NCI-H2227 treated with DMSO at 0.1 percent for 48 hours (cell line): ENCODE measurements at regions not wholly inside any gene's neighbourhood (a gene's known extent, or its start where the extent isn't known, plus 50 kb on each side); places are given as distances from the start of the nearest gene placed in this dataset.

Experiments
- DNase-seq: peaks from one replicate; lab custom pipeline; 2025; lab: John Stamatoyannopoulos, UW

DNA sequence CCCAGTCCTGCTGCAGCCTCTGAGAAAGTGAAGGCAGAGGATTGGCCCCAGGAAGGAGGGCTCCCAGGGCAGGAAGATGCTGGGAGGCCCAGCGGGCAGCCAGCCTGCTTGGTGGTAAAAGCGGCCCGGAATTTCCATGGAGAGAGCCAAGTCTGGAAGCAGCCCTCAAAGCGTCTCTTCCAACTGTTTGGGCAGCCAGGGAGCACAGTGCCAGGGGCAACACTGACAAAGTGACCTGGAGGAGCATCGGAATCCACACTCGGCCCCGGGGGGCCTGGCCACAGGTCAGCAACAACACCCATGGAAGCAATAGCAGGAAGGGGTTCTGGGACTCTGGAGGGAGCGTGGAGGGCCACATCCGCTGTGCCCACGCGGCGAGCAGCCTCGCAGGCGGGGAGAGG lies 63.2 kb upstream of the FGFR2 start:
- DNase-seq = no peak

GRCh38 chr10:121659236-121659635 lies 61.0 kb upstream of the FGFR2 start:
- no peak for DNase-seq

DNA sequence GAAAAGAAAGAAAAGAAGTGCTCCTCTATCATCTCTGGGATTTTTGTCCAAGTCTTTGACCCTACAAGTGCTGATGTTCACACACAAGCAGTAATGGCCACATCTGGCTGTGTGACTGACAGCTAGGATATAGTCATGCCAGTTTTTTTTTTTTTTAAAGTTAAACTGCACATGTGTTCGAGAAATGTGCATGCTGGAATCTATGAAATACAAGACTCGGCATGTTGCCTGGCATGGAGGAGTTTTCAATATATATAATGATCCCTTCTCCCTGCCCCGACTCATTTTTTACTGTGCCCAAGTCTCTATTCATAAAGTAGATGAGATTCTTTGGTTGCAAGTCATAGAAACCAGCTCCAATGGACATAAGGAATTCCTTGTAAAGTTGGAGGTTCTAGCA lies 60.4 kb upstream of the FGFR2 start:
- no peak for DNase-seq

DNA sequence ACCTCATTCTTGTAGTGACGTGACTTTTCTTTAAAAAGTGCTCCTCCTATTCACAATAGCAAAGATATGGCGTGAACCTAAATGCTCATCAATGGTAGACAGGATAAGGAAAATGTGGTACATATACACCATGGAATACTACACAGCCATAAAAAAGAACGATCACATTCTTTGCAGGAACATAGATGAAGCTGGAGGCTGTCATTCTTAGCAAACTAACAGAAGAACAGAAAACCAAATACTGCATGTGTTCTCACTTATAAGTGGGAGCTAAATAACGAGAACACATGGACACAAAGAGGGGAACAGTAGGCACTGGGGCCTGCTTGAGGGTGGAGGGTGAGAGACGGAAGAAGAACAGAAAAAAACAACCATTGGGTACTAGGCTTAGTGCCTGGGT lies 59.9 kb upstream of the FGFR2 start:
- no peak for DNase-seq

DNA sequence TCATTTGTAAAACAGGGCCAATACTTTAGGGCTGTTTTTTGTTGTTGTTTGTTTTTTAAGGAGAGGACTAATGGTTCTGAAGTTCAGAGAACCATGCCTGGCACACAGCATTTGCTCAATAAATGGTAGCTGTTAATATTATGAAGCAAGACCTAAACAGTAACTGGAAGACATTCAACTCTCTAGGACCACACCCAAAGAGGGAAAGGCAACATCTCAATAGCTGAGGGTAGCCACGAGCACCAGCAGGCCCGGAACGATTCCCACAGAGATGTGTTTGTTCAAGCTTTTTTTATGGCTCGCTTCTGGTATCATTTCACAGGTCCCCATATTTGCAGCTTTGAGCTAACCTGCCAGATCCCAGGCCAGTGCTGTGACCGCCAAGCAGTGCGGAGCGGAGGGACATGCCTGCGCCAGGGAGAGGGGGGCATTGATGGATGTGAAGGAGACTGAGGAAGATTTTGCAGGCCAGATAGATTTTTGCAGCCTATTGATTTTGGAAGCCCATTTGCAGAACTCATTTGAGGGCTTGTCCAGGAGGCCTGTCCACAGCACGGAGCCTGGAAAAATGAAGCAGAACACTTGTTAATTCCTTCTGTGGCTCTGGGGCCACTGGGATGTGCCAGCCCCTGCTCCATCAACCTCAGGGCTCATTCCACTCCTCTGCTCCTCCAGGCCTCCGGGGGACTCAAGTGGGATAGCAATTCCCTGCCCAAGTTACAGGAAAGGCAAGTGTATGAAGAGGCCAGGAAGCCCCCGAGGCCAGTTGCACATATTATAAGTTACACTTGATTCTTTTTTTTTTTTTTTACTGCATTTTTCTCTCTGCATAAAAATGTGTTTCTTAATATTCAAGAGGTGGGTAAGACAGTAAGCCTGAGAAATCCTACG lies 57.3 kb upstream of the FGFR2 start:
- DNase-seq = no peak

- no peak for DNase-seq
Measured at GRCh38 chr10:121654021-121654545, 55.8 kb upstream of the FGFR2 start.

- no peak for DNase-seq
Measured at GRCh38 chr10:121653608-121654007, 55.4 kb upstream of the FGFR2 start.

DNA sequence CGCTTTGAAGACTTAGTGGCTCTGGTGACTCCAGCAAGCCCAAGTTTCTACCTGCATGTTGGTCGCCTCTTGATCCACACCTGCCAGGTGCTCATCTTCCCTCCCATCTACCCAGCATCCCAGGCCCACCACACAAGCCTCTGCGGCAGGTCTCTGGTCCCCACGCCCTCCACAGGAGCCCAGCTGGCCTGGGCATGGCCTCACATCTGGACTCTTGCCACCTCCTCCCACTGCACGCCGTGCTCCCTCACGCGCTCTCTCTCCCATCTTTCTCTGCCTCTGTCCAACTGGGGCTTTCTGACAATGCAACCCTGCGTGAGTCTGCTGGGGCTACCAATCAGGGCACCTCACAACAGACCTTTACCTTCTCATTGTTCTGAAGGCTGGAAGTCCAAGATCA lies 50.2 kb upstream of the FGFR2 start:
- DNase-seq = no peak

DNA sequence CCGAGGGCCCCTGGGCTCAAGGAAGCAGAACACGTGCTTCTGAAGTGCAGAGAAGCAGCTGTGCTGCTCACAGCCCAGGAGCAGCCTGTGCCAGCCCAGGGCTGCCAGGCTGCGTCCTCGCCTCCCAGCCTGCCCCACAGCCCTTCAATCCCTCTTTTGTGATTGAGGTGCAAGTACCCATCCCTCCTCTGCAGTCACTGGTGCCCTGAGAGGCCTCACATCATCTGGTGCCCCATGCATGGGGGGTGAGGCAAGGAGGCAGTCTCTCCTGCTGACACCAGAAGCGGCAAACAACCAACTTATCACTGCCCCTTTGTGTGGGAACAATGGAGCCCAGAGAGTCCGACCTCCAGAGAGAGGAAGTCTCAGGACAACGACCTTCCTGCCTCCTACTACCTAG lies 49.8 kb upstream of the FGFR2 start:
- no peak for DNase-seq
